GM23248 (cell line): ENCODE measurements at regions not wholly inside any gene's neighbourhood (a gene's known extent, or its start where the extent isn't known, plus 50 kb on each side); places are given as distances from the start of the nearest gene placed in this dataset.

Source experiments
- DNase-seq: peaks from one replicate; pipeline ENCODE4 v3.0.0-alpha.2; 2015
- H2AFZ ChIP-seq: fragments of 200-600 bp; sonication (generic); 2 replicates; pipeline ENCODE4 v1.6.1; 2016; ENCODE audit warnings: antibody characterized with exemption
- H3F3A ChIP-seq: fragments of 200-600 bp; sonication (generic); 2 replicates; pipeline ENCODE4 v1.6.1; 2016; ENCODE audit warnings: mild to moderate bottlenecking, antibody characterized with exemption, mixed run types; ENCODE audit not compliant: insufficient read depth
- H3K27ac ChIP-seq: fragments of 200-600 bp; sonication (generic); 2 replicates; pipeline ENCODE4 v1.5.1; 2016; ENCODE audit warnings: mild to moderate bottlenecking
- H3K27me3 ChIP-seq: fragments of 200-600 bp; sonication (generic); replicated peaks from 2 replicates; pipeline ENCODE4 v1.6.1; 2016; ENCODE audit warnings: mild to moderate bottlenecking; ENCODE audit not compliant: insufficient read depth
- H3K36me3 ChIP-seq: fragments of 200-600 bp; sonication (generic); 2 replicates; pipeline ENCODE4 v1.6.1; 2016; ENCODE audit warnings: low read depth, mild to moderate bottlenecking
- H3K4me1 ChIP-seq: fragments of 200-600 bp; sonication (generic); 2 replicates; pipeline ENCODE4 v1.6.1; 2016; ENCODE audit warnings: mild to moderate bottlenecking; ENCODE audit not compliant: insufficient read depth
- H3K4me2 ChIP-seq: fragments of 200-600 bp; sonication (generic); one replicate; pipeline ENCODE4 v1.6.1; 2016; ENCODE audit warnings: mild to moderate bottlenecking; ENCODE audit not compliant: unreplicated experiment
- H3K4me3 ChIP-seq: fragments of 200-600 bp; sonication (generic); 2 replicates; pipeline ENCODE4 v1.5.1; 2016; ENCODE audit warnings: mild to moderate bottlenecking
- H3K79me2 ChIP-seq: fragments of 200-600 bp; sonication (generic); 2 replicates; pipeline ENCODE4 v1.6.1; 2016; ENCODE audit warnings: mild to moderate bottlenecking; ENCODE audit not compliant: insufficient read depth
- H3K9ac ChIP-seq: fragments of 200-600 bp; sonication (generic); 2 replicates; pipeline ENCODE4 v1.6.1; 2016; ENCODE audit warnings: mild to moderate bottlenecking
- H3K9me2 ChIP-seq: fragments of 200-600 bp; sonication (generic); 2 replicates; pipeline ENCODE4 v1.6.1; 2016; ENCODE audit warnings: mixed run types, mild to moderate bottlenecking, moderate library complexity; ENCODE audit not compliant: insufficient read depth
- H3K9me3 ChIP-seq: fragments of 200-600 bp; sonication (generic); one replicate; pipeline ENCODE4 v1.6.1; 2017; ENCODE audit warnings: low read depth
- H4K20me1 ChIP-seq: fragments of 200-600 bp; sonication (generic); 2 replicates; pipeline ENCODE4 v1.6.0; 2016; ENCODE audit not compliant: insufficient read depth
- EZH2 ChIP-seq: fragments of 200-600 bp; sonication (generic); IDR thresholded peaks from 2 replicates; pipeline ENCODE4 v1.6.1; 2018; ENCODE audit warnings: antibody characterized with exemption, mild to moderate bottlenecking; ENCODE audit not compliant: insufficient read depth, poor library complexity, severe bottlenecking
- EZH2phosphoT487 ChIP-seq: fragments of 200-600 bp; sonication (generic); IDR thresholded peaks from 2 replicates; pipeline ENCODE4 v1.6.1; 2018; ENCODE audit warnings: antibody characterized with exemption, moderate library complexity, mild to moderate bottlenecking, low read depth; ENCODE audit not compliant: insufficient read depth
- WGBS, 2 experiments: methylation state at CpG; one replicate each; pipeline ENCODE4 v1.1.6; 2015 to 2017; ENCODE audit warnings: low lambda C conversion rate in 2 of 2, low coverage in 1 of 2; ENCODE audit errors: missing lambda C conversion rate in 2 of 2; 5-methylcytosine and 5-hydroxymethylcytosine counted together
- in situ Hi-C: fragments of 300-500 bp; cut with MboI; formaldehyde crosslinking; loops from 2 replicates; pipeline ENCODE4 v1.15.0; 2020

- Histone ChIP-seq H3K27ac (no peak overlapping the region), H3K36me3 (no peaks in the 10 kb centered on the region), H3K9me3 (no peaks in the 10 kb centered on the region), H3K27me3 (0 out of 2 replicates have a peak, but pooled peaks cover 2% of the 10 kb centered on the region), H3K4me1 (no peaks in the 10 kb centered on the region), H3K9ac (no peak overlapping the region), H3K9me2 (no peaks in the 10 kb centered on the region), H3K4me3 (no peak overlapping the region), H3F3A (no peaks in the 10 kb centered on the region), H3K79me2 (no peaks in the 10 kb centered on the region), H4K20me1 (no peaks in the 10 kb centered on the region), H3K4me2 (no peak overlapping the region), H2AFZ (no peak overlapping the region)
- in situ Hi-C loops, result no loop called here
- 63 to 68% methylated on average over 8 of the region's 8 CpGs for WGBS, 2 experiments
- no peak for TF ChIP-seq EZH2
- TF ChIP-seq EZH2phosphoT487, result no peak
- DNase-seq, result no peak
These were observed 241.5 kb downstream of the MAN2A1 start for GRCh38 chr5:109931049-109931780.

DNA sequence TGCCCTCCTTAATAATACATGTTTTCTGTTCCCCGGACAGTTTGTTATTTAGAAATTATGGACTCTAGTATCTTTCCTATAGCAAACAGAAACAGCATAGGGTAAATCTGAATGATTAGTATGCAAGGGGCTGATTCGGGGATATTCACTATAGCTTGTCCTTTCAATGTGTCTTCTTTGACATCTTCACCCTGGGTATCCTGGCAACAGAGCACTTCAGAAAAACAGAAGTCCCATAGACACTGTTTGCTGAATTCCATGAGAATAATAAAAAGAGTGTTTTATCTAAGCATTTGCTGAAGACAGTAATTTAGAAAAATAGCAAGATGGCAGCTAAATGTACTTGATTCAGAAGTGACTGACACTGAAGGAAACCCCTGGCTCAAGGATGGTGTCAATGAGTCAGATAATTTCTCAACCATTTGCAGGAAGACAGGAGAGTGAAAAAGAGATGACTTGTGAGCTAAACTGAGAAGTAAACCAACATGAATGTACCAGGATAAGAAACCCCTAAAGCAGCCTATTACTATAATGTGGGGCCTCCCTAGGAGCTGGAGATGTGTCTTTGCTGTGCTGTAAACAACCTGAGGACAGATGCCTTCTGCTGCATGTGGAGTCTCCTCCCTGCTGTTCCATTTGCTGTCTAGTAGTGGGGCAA is 246.2 kb downstream of the MAN2A1 start:
- no peaks in the 10 kb centered on the region for H3K36me3 ChIP-seq
- H3K27ac ChIP-seq, result no peak overlapping the region
- whole genome bisulfite sequencing, 2 experiments, result 79 to 92% methylated on average over 2 of the region's 2 CpGs
- no peaks in the 10 kb centered on the region for H4K20me1 ChIP-seq
- peak; percentile 4 for DNase-seq
- in situ Hi-C loops, result no loop called here
- no peaks in the 10 kb centered on the region for H3K27me3 ChIP-seq
- H3K4me1 ChIP-seq, result 0 out of 2 replicates have a peak, but pooled peaks cover 6% of the 10 kb centered on the region
- H2AFZ ChIP-seq, result no peak overlapping the region
- H3K4me3 ChIP-seq, result no peak overlapping the region
- H3K9me3 ChIP-seq, result no peaks in the 10 kb centered on the region
- TF ChIP-seq EZH2 (no peak), EZH2phosphoT487 (no peak)
- H3K4me2 ChIP-seq, result no peak overlapping the region
- H3F3A ChIP-seq, result no peaks in the 10 kb centered on the region
- H3K79me2 ChIP-seq, result no peaks in the 10 kb centered on the region
- no peaks in the 10 kb centered on the region for H3K9me2 ChIP-seq
- H3K9ac ChIP-seq, result no peak overlapping the region

GRCh38 chr5:109936996-109937395 is 247.3 kb downstream of the MAN2A1 start:
- no peaks in the 10 kb centered on the region for H3K9me2 ChIP-seq
- no peak overlapping the region for H3K27ac ChIP-seq
- H2AFZ ChIP-seq, result no peak overlapping the region
- H3F3A ChIP-seq, result no peaks in the 10 kb centered on the region
- H3K79me2 ChIP-seq, result no peaks in the 10 kb centered on the region
- DNase-seq, result no peak
- TF ChIP-seq EZH2, result no peak
- no peak for TF ChIP-seq EZH2phosphoT487
- WGBS, 2 experiments, result 74 to 90% methylated on average over 2 of the region's 2 CpGs
- no peaks in the 10 kb centered on the region for H3K36me3 ChIP-seq
- H3K4me1 ChIP-seq, result 0 out of 2 replicates have a peak, but pooled peaks cover 6% of the 10 kb centered on the region
- in situ Hi-C loops, result no loop called here
- H3K4me3 ChIP-seq, result no peak overlapping the region
- no peak overlapping the region for H3K9ac ChIP-seq
- H4K20me1 ChIP-seq, result no peaks in the 10 kb centered on the region
- peaks cover 5% of the 10 kb centered on the region; the same call in 1 of the 2 replicates for H3K27me3 ChIP-seq
- H3K9me3 ChIP-seq, result no peaks in the 10 kb centered on the region
- H3K4me2 ChIP-seq, result no peak overlapping the region

DNA sequence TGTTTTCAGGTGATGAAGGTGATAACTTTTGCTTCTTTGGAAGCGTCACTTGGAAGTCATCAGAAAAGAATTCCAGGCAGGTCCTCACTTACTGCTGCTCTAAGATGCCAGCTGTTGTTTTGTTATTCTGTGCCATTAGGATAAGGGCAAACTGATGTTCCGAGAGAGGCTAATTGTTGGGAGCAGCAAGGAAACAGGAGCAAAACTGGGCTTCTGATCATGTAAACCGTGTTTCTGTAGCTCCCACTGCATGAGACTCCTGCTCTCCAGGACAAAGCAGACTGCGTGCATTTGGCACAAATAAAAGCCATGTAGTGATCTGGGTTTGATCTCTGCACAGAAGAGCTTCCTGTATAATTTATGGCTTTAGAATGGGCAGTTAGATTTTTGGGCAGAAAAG is 248.2 kb downstream of the MAN2A1 start:
- H3K27ac ChIP-seq, result no peak overlapping the region
- WGBS, 2 experiments, result 61 to 64% methylated on average over 4 of the region's 4 CpGs
- TF ChIP-seq EZH2phosphoT487 (no peak), EZH2 (no peak)
- no peak for DNase-seq
- no peaks in the 10 kb centered on the region for H4K20me1 ChIP-seq
- in situ Hi-C loops, result no loop called here
- no peaks in the 10 kb centered on the region for H3K79me2 ChIP-seq
- no peaks in the 10 kb centered on the region for H3F3A ChIP-seq
- H3K9me3 ChIP-seq, result no peaks in the 10 kb centered on the region
- H3K9ac ChIP-seq, result no peak overlapping the region
- no peaks in the 10 kb centered on the region for H3K9me2 ChIP-seq
- no peaks in the 10 kb centered on the region for H3K36me3 ChIP-seq
- H3K4me1 ChIP-seq, result 0 out of 2 replicates have a peak, but pooled peaks cover 6% of the 10 kb centered on the region
- H2AFZ ChIP-seq, result no peak overlapping the region
- no peak overlapping the region for H3K4me2 ChIP-seq
- H3K27me3 ChIP-seq, result peaks cover 6% of the 10 kb centered on the region
- no peak overlapping the region for H3K4me3 ChIP-seq
